Ectodermal cell (in vitro differentiated cells): ENCODE measurements at regions not wholly inside any gene's neighbourhood (a gene's known extent, or its start where the extent isn't known, plus 50 kb on each side); places are given as distances from the start of the nearest gene placed in this dataset.
"Not testable (repeated sequence)": the region's sequence is repeated elsewhere in the genome, so short reads cannot be mapped to it uniquely, and the experiment has no call there.

Experiments
- H3K27ac ChIP-seq: 2 replicates; pipeline ENCODE4 v1.7.0; 2013; ENCODE audit warnings: mild to moderate bottlenecking, low read depth, low read length; ENCODE audit not compliant: insufficient read depth, poor library complexity, severe bottlenecking
- H3K27me3 ChIP-seq: 2 replicates; pipeline ENCODE4 v1.7.0; 2013; ENCODE audit warnings: mild to moderate bottlenecking, low read length; ENCODE audit not compliant: insufficient read depth, control insufficient read depth, poor library complexity, severe bottlenecking
- H3K36me3 ChIP-seq: one replicate; pipeline ENCODE4 v1.7.0; 2013; ENCODE audit warnings: low read length; ENCODE audit not compliant: control insufficient read depth, insufficient read depth
- H3K4me1 ChIP-seq: one replicate; pipeline ENCODE4 v1.7.0; 2013; ENCODE audit warnings: low read length; ENCODE audit not compliant: control insufficient read depth, insufficient read depth
- H3K4me3 ChIP-seq: 2 replicates; pipeline ENCODE4 v1.7.0; 2013; ENCODE audit warnings: low read depth, low read length, control low read depth; ENCODE audit not compliant: insufficient read depth
- H3K9me3 ChIP-seq: 2 replicates; pipeline ENCODE4 v1.7.0; 2013; ENCODE audit warnings: mild to moderate bottlenecking, low read length, moderate library complexity; ENCODE audit not compliant: control insufficient read depth
- WGBS, 2 experiments: methylation state at CpG; one replicate each; pipeline ENCODE4 v1.1.7; 2013; ENCODE audit warnings: missing lambda C conversion rate in 2 of 2; 5-methylcytosine and 5-hydroxymethylcytosine counted together

DNA sequence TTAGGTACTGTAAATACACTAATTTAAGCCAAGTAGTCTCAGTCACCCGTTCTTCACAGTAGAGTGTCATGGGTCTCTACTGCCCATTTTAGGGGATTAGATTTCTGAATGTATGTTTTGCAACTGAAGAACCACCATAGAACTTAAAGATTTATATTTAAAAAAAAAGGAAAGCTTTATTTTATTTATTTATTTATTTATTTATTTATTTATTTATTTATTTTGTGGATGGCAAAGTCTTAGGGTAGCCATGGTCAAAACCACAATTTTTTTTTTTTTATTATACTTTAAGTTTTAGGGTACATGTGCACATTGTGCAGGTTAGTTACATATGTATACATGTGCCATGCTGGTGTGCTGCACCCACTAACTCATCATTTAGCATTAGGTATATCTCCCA is 960.4 kb upstream of the COX7C start:
- WGBS, 2 experiments, result 100% methylated on average over 1 of the region's 1 CpG; no CpG with 5 or more reads in 1 of the 2 experiments
- H3K9me3 ChIP-seq, H3K4me1 ChIP-seq, H3K27me3 ChIP-seq, H3K4me3 ChIP-seq, H3K36me3 ChIP-seq, H3K27ac ChIP-seq: not testable (repeated sequence)

DNA sequence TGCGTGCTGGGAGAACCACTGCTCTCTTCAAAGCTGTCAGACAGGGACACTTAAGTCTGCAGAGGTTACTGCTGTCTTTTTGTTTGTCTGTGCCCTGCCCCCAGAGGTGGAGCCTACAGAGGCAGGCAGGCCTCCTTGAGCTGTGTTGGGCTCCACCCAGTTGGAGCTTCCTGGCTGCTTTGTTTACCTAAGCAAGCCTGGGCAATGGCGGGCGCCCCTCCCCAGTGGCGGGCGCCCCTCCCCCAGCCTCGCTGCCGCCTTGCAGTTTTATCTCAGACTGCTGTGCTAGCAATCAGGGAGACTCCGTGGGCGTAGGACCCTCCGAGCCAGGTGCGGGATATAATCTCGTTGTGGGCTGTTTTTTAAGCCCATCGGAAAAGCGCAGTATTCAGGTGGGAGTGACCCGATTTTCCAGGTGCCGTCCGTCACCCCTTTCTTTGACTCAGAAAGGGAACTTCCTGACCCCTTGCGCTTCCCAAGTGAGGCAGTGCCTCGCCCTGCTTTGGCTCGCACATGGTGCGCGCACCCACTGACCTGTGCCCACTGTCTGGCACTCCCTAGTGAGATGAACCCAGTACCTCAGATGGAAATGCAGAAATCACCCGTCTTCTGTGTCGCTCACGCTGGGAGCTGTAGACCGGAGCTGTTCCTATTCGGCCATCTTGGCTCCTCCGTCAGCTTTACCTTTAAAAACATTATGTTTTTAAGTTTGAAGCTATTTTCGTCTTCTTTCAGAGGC is 954.6 kb upstream of the COX7C start:
- not testable (repeated sequence) for H3K4me3 ChIP-seq, H3K27me3 ChIP-seq, H3K4me1 ChIP-seq, H3K27ac ChIP-seq, H3K36me3 ChIP-seq, H3K9me3 ChIP-seq
- WGBS, 2 experiments, result 90% methylated on average over 22 of the region's 29 CpGs

DNA sequence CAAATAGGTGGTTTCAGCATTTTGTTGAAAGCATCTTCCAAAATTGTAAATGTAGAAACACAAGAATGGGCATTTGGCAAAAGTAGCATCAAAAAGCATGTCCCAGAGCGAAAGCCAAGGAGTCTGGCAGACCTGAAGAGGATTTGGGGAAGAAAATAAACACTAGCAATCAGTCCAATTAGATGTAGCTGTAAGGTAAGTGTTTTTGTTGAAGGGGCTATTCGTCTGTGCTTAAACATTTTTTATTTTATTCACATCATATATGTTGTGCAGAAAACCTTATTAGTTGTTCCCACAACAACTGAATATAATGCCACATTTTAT is 954.1 kb upstream of the COX7C start:
- Histone ChIP-seq H3K36me3 (no peaks in the 10 kb centered on the region), H3K9me3 (no peaks in the 10 kb centered on the region), H3K4me3 (no peak overlapping the region), H3K4me1 (no peaks in the 10 kb centered on the region), H3K27me3 (no peaks in the 10 kb centered on the region), H3K27ac (no peak overlapping the region)
- whole genome bisulfite sequencing, 2 experiments, result 93 to 100% methylated on average over 1 of the region's 2 CpGs

DNA sequence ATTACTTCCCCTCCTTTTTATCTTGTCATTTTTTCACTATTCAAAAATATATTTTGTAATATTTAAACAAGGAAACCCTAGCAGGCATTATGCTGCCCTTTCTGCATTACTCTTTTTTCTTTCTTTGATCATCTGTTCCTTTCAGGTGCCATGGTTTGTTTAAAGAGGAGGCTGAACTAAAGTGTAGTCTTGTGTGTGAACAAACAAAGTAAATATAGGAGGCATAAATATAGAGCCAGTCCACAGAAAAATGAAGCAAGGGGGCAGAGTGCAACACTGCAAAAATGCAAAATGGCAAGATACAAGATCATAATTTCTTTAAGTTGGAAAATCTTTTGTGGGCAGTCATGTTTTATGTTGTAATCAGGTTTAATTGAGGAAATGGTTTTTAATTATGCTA is 947.3 kb upstream of the COX7C start:
- Histone ChIP-seq H3K9me3 (no peaks in the 10 kb centered on the region), H3K27ac (no peak overlapping the region), H3K4me3 (no peak overlapping the region), H3K36me3 (no peaks in the 10 kb centered on the region), H3K27me3 (no peaks in the 10 kb centered on the region), H3K4me1 (no peaks in the 10 kb centered on the region)

DNA sequence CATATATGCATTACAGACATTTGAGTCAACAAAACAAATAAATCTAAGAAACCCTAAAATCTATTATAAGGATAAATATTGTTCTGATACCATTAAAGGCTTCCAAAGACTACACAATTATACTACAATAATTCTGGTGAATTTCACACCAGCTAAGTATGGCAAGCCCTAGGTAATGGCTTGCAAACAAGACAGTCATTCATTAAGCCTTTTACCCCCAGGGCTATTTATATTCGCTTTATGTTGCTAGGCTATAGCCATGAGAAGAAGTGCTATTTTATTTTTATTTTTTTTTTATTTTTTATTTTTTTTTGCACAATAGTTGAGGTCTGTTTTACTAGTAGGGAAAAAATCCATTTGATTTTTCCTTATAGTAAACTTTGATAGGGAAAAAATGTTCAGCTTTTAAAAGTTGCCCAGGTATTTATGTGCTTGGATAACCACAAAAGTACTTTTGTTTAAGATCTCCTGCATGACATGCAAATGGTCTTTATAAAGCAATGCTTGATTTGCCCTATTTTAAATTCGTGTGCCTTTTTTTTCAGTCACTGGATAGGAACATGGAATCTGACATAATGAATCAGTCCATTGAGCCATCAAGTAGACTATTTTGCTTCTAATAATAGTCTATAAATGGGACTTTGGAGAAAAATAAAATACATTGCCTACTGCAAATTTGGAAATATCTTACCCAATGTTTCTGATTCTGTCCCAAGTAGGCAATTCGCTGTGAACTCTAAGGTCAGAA is 946.3 kb upstream of the COX7C start:
- no peak overlapping the region for H3K4me3 ChIP-seq
- H3K27ac ChIP-seq, result no peak overlapping the region
- WGBS, 2 experiments, result 75 to 88% methylated on average over 2 of the region's 3 CpGs
- no peaks in the 10 kb centered on the region for H3K36me3 ChIP-seq
- no peaks in the 10 kb centered on the region for H3K4me1 ChIP-seq
- H3K27me3 ChIP-seq, result no peaks in the 10 kb centered on the region
- H3K9me3 ChIP-seq, result no peaks in the 10 kb centered on the region

DNA sequence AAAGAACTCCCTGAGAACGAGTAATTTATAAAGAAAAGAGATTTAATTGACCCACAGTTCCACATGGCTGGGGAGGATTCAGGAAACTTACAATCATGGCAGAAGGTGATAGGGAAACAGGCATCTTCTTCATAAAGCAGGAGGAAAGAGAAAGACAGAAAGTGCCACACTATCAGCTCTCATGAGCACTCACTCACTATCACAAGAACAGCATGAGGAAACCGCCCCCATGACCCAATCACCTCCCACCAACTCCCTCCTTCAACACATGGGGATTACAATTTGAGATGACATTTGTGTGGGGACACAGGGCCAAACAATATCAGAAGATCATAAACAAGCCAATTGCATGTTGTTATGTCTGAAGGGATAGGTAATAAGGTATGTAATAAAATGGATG is 935.9 kb upstream of the COX7C start:
- Histone ChIP-seq H3K36me3 (no peaks in the 10 kb centered on the region), H3K27me3 (no peaks in the 10 kb centered on the region), H3K4me1 (no peaks in the 10 kb centered on the region), H3K4me3 (no peak overlapping the region), H3K27ac (no peak overlapping the region), H3K9me3 (no peaks in the 10 kb centered on the region)
- WGBS, 2 experiments, result 67 to 71% methylated on average over 1 to 2 of the region's 2 CpGs

DNA sequence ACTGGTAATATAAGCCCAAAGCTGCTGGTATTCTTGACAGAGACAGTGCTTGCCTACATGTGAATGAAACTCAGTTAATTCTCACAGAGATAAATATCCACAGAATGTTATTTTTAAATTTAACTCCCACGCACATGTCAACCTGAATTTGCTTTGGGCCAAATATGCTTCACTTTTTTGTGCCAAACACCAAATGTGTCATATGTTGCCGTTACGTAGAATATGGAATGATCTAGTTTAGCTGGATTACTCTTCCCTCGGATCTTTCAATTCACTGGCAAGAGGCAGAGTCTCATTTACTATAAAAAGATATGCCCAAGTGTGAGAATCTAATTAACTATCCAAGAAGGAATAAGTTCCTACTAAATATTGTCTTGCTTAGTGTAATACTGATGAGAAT is 933.4 kb upstream of the COX7C start:
- Histone ChIP-seq H3K27me3 (no peaks in the 10 kb centered on the region), H3K4me1 (no peaks in the 10 kb centered on the region), H3K36me3 (no peaks in the 10 kb centered on the region), H3K4me3 (no peak overlapping the region), H3K9me3 (no peaks in the 10 kb centered on the region), H3K27ac (no peak overlapping the region)
- WGBS, 2 experiments, result 91 to 98% methylated on average over 4 of the region's 4 CpGs

DNA sequence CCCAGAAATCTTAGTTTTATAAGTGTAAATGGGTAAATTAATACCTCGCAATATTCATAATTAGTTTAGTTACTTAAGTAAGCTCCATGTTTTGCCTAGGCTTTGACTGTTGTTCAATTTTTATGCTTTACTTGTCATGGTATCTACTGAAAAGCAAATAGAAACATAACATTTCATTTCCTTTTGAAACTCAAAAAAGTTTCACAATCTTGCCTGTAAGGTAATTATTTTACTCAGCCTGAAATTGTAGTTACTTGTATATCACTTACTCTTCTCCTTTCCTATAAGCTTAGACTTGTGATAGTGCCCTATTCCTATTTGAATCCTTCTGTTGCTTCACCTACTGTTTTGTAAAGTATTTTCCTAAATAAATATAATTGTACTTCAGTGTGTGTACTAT is 914.4 kb upstream of the COX7C start:
- WGBS, 2 experiments, result 100% methylated on average over 1 of the region's 1 CpG; no CpG with 5 or more reads in 1 of the 2 experiments
- H3K36me3 ChIP-seq, result no peaks in the 10 kb centered on the region
- H3K4me1 ChIP-seq, result no peaks in the 10 kb centered on the region
- H3K27me3 ChIP-seq, result no peaks in the 10 kb centered on the region
- no peaks in the 10 kb centered on the region for H3K9me3 ChIP-seq
- no peak overlapping the region for H3K27ac ChIP-seq
- H3K4me3 ChIP-seq, result no peak overlapping the region

DNA sequence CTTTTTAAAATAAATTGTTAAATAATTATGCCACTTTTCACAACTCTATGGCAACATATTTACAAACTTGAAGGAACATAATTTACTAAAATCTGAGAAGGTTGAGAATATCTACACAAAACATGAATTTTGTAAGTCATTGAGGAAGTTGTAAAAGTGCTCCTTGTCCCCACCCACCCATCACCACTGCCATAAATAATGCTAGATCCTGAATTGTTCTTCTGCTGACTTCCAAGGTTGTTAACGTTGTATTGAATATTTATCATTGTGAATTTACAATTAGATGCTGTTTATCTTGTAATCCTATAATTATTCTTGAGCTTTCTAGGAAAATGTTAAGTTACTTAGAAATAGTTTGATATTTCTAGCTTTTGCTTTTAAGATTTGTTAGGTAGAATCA is 908.0 kb upstream of the COX7C start:
- Histone ChIP-seq H3K4me1 (no peaks in the 10 kb centered on the region), H3K36me3 (no peaks in the 10 kb centered on the region), H3K27ac (no peak overlapping the region), H3K9me3 (no peaks in the 10 kb centered on the region), H3K4me3 (no peak overlapping the region), H3K27me3 (no peaks in the 10 kb centered on the region)
- WGBS, 2 experiments, result 100% methylated on average over 1 of the region's 1 CpG; no CpG with 5 or more reads in 1 of the 2 experiments

DNA sequence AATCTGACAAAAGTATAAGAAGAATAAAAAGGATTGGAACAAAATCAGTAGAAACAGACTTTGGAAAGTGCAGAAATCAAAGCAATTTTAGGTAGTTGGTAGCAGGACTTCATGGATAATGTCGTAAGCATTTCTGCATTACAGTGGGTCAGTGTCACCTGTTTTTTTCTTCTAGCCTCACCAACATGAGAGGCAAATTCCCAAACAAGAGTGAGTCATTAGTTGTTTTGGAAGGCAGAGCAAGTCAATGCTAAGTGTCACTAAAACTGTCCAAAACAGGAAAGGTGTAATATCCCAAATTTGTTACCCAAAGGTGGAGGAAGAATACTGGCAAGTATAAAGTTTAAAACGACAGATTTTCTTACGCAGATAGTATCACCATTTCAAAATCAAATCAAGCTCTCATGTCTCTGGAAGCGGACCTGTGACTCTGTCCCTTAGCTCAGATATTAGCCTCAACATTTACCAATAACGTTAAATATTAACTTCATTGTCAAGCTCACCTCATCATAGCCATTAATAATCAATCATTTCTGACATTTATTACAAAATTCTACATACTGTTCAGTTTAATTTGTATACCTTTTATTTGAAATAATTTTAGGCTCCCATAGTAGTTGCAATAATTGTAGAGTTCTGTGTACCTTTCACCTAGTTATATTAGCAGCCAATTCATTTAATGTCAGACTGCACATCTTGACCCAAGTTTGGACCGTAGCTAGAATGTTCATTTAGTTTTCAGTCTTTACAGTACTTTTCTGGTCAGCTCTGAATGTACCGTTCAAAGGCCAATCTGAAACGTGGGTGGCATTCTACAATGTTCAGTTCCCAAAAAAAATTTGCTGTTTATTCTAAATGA is 901.2 kb upstream of the COX7C start:
- no peaks in the 10 kb centered on the region for H3K9me3 ChIP-seq
- WGBS, 2 experiments, result 91 to 92% methylated on average over 8 of the region's 8 CpGs
- H3K4me1 ChIP-seq, result no peaks in the 10 kb centered on the region
- H3K27ac ChIP-seq, result no peak overlapping the region
- no peaks in the 10 kb centered on the region for H3K36me3 ChIP-seq
- H3K27me3 ChIP-seq, result no peaks in the 10 kb centered on the region
- H3K4me3 ChIP-seq, result no peak overlapping the region
